ENCODE measurements at regions not wholly inside any gene's neighbourhood (a gene's known extent, or its start where the extent isn't known, plus 50 kb on each side); places are given as distances from the start of the nearest gene placed in this dataset.

DNA sequence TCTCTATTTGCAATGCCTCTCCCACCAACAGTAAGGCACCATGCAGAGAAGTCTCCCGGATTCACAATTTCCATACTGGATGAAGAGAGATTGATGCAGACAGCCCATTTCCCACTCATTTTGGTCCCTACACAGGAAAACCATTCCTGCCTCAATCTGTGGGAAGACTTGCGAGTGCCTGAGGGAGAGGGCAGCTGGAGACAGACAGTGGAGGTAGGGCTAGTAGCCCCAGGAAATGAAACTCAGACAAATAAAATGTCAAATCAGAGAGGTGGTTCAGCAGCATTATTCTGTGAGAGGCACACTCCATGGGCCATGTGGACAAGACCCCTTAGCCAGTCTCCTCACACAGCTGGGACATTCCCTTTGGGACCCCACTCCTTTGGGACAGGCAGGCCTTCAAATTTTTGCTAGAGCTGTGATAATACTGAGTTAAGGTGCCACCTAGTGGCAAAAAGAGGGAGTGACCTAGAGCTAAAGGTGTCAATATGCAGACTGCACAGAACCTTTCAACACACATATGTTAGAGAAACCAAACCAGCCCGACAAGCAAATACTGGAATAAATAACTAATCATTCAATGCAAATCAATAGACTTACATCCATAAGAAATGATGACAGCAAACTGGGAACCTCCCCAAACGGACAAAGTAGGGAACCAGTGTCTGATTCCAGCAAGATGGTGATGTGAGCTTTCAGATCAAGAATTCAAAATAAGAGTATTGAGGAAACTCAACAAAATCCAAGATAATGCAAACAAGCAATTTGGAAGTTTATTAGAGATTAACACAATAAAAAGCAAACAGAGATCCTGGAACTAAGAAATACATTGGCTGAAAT, 1865.3 kb upstream of the AGA start:
- 69% methylated on average over 4 of the region's 4 CpGs for WGBS
- Histone ChIP-seq H3K36me3 (no peaks in the 10 kb centered on the region), H3K27me3 (no peaks in the 10 kb centered on the region), H3K4me3 (no peak overlapping the region), H3K4me1 (no peaks in the 10 kb centered on the region), H3K9me3 (peaks cover 8% of the 10 kb centered on the region), H3K27ac (no peak overlapping the region)
- DNase-seq (ENCODE audit: low spot score in 2 of 2): no peak
- TF ChIP-seq, protein P1, sequence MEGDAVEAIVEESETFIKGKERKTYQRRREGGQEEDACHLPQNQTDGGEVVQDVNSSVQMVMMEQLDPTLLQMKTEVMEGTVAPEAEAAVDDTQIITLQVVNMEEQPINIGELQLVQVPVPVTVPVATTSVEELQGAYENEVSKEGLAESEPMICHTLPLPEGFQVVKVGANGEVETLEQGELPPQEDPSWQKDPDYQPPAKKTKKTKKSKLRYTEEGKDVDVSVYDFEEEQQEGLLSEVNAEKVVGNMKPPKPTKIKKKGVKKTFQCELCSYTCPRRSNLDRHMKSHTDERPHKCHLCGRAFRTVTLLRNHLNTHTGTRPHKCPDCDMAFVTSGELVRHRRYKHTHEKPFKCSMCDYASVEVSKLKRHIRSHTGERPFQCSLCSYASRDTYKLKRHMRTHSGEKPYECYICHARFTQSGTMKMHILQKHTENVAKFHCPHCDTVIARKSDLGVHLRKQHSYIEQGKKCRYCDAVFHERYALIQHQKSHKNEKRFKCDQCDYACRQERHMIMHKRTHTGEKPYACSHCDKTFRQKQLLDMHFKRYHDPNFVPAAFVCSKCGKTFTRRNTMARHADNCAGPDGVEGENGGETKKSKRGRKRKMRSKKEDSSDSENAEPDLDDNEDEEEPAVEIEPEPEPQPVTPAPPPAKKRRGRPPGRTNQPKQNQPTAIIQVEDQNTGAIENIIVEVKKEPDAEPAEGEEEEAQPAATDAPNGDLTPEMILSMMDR (IDR thresholded peaks at IDR 0.05): peak in 1 of 2 donors; percentile 29
- TF ChIP-seq POLR2A (IDR thresholded peaks at IDR 0.05) (no peak), POLR2AphosphoS5 (IDR thresholded peaks at IDR 0.05) (no peak), EP300 (IDR thresholded peaks at IDR 0.05) (no peak)

DNA sequence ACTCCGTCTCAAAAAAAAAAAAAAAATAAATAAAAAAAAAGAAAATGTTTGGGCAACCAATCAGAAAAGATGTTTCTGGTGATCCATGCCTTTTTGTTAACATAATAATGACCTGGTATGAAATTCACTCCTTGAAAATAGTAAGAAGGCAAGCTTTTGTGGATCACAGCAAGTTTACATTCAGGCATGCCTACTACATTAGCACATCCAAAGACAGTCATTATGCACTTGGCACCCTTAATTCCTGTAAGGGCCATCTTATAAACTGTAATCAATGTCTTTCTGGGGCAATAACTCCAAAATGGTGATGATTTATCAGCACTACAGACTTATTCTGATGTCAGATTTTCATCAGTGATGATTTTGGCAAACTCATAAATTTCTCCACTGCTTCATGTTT, 1871.6 kb upstream of the AGA start:
- Histone ChIP-seq H3K9me3 (peaks cover 3% of the 10 kb centered on the region), H3K4me1 (no peaks in the 10 kb centered on the region), H3K4me3 (no peak overlapping the region), H3K27me3 (no peaks in the 10 kb centered on the region), H3K27ac (no peak overlapping the region), H3K36me3 (no peaks in the 10 kb centered on the region)
- TF ChIP-seq POLR2A (IDR thresholded peaks at IDR 0.05) (no peak), EP300 (IDR thresholded peaks at IDR 0.05) (no peak), POLR2AphosphoS5 (IDR thresholded peaks at IDR 0.05) (no peak)
- TF ChIP-seq, protein P1 (IDR thresholded peaks at IDR 0.05): no peak
- DNase-seq (ENCODE audit: low spot score in 2 of 2): no peak
- WGBS: 100% methylated on average over 1 of the region's 1 CpG

DNA sequence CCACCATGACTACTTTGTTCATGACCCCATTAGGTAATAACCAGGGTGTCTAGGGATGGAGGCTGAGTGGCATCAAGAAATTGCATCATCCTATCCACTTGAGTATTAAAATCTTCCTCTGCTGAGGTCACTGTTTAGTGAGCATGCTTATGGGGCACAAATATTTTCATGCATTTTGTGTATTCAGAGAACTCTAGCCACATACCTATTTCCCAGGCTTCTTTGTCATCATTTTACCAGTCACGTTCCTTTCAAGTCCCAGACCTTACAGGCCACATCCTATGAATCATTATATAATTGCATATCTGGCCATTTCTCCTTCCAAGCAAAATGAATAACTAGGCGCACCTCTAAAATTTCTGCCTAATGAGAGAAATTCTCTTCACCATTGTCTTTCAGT, 1882.9 kb upstream of the AGA start:
- WGBS: 90% methylated on average over 2 of the region's 2 CpGs
- TF ChIP-seq, protein P1 (IDR thresholded peaks at IDR 0.05): no peak
- TF ChIP-seq POLR2AphosphoS5 (IDR thresholded peaks at IDR 0.05) (no peak), EP300 (IDR thresholded peaks at IDR 0.05) (no peak), POLR2A (IDR thresholded peaks at IDR 0.05) (no peak)
- Histone ChIP-seq H3K27ac (no peak overlapping the region), H3K36me3 (no peaks in the 10 kb centered on the region), H3K27me3 (no peaks in the 10 kb centered on the region), H3K9me3 (peaks cover 3% of the 10 kb centered on the region), H3K4me1 (no peaks in the 10 kb centered on the region), H3K4me3 (no peak overlapping the region)
- no peak for DNase-seq (ENCODE audit: low spot score in 2 of 2)

DNA sequence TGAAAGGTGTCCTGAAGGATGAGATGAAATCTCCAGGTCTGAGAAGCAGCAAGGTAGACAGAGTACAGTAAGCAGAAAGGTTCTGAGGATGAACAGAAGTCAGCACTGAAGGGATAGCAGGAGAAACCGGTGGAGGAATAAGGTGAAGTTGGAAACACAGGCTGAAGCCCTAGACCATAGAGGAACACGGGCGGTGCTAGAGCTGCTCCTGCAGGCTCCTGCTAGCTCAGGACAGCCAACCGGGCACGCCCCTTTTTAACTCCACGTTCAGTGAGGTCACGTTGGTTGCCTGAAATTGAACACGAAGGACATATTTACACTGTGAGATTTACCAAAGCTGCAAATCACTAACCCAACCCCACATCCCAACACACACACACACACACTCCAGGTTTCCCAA, 1886.4 kb upstream of the AGA start:
- Histone ChIP-seq H3K36me3 (no peaks in the 10 kb centered on the region), H3K4me3 (no peak overlapping the region), H3K27me3 (no peaks in the 10 kb centered on the region), H3K4me1 (no peaks in the 10 kb centered on the region), H3K27ac (no peak overlapping the region), H3K9me3 (no peaks in the 10 kb centered on the region)
- WGBS: 81% methylated on average over 8 of the region's 8 CpGs
- no peak for DNase-seq (ENCODE audit: low spot score in 2 of 2)
- TF ChIP-seq POLR2AphosphoS5 (IDR thresholded peaks at IDR 0.05): no peak
- no peak for TF ChIP-seq EP300 (IDR thresholded peaks at IDR 0.05)
- TF ChIP-seq, protein P1 (IDR thresholded peaks at IDR 0.05): no peak

DNA sequence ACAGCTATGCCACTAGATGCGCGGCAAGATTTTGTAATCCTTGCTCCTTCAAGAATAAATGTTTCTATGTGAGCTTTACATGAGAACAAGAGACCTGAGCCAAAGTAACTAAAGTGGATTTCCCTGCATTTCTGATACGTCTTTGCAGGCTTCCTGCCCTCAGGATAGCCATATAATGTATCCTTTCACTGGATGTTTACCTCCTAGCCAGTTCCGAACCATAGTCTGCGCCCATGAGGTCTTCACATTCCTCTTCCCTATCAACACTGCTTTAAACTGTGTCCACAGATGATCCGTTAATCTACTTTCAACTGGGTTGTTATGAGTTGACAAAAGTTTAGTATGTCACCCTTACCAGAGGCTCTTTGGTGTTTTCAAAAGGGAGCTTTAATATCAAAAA, 1889.1 kb upstream of the AGA start:
- no peak for DNase-seq (ENCODE audit: low spot score in 2 of 2)
- Histone ChIP-seq H3K4me3 (no peak overlapping the region), H3K27me3 (no peaks in the 10 kb centered on the region), H3K4me1 (no peaks in the 10 kb centered on the region), H3K9me3 (no peaks in the 10 kb centered on the region), H3K36me3 (no peaks in the 10 kb centered on the region), H3K27ac (no peak overlapping the region)
- WGBS: 70% methylated on average over 6 of the region's 6 CpGs
- TF ChIP-seq, protein P1 (IDR thresholded peaks at IDR 0.05): no peak
- no peak for TF ChIP-seq POLR2AphosphoS5 (IDR thresholded peaks at IDR 0.05)
- no peak for TF ChIP-seq POLR2A (IDR thresholded peaks at IDR 0.05)
- TF ChIP-seq EP300 (IDR thresholded peaks at IDR 0.05): no peak
